Hematopoietic multipotent progenitor cell treated with erythropoietin and hydrocortisone succinate and interleukin-3 and kit ligand, for 6 days (in vitro differentiated cells): ENCODE measurements at regions not wholly inside any gene's neighbourhood (a gene's known extent, or its start where the extent isn't known, plus 50 kb on each side); places are given as distances from the start of the nearest gene placed in this dataset.
A peak's percentile ranks its signal among the peaks of the same experiment; 100 is the strongest.

Experiments used
- DNase-seq: peaks from one replicate; pipeline ENCODE4 v3.0.0-alpha.2; 2015

GRCh38 chr7:155203059-155203881 is 94.4 kb upstream of the INSIG1 start:
- no peak for DNase-seq

DNA sequence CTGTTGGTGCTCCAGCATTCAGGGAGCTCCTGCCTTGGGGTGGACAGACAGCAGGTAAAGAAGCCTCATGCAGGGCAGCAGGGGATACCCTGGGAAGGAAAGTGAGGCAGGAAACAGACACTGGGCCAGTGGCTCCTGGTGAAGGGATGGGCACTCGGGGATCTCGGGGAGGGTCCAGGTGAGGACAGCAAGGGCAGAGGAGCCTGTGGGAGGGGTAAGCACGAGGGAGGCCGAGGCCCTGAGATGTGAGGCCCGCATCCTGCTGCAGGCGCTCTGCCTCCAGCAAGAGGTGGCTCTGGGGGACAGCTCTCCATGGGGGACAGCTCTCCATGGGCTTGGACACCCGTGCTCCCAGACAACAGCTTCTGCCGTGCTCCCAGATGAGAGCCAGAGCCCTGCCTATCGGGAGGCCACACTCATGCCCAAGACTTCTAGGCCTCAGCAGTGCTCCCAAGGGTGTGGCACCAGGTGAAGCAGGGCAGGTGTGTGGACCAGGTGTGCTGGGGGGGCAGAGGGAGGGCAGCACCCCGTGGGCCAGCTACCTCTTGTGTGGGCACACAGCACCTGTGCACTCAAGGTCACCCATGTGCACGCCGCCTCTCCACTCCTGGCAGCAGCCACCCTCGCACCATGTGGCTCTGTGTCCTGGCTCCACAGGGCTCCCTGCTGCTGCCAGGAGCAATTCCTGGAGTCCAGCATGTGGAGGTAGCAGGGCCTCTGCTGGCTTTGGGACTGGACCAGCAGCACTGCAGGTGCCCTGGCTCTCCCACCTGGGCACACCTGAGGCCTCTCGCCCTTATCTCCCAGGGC is 93.6 kb upstream of the INSIG1 start:
- no peak for DNase-seq

DNA sequence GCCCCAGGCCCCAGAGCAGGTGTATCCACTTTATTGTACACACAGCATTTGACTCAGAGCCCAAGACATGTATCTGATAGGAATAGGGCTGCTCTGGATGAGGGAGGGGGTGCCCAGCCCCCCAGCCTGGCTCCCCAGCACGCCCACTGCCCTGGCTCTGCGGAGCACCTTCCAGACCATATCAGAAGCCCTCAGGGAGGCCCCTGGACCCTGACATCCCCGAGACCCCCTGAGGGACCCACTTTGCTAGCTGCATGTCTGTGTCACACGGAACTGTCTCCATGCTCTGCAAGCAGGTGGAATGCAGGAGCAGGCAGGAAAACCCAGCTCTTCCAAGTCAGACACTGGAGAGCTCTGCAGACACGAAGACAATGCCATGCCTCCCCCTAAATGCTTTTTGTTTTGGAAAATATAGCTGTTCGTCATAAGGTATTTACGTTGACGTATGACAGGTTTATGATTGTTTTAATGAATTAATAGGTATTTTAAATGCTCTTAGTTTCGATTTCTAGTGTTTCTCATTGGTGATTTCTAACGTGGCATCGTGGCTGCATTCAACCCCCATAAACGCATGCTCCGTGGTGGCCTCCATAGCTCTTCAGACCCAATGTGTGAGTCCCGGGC is 92.8 kb upstream of the INSIG1 start:
- DNase-seq: no peak

DNA sequence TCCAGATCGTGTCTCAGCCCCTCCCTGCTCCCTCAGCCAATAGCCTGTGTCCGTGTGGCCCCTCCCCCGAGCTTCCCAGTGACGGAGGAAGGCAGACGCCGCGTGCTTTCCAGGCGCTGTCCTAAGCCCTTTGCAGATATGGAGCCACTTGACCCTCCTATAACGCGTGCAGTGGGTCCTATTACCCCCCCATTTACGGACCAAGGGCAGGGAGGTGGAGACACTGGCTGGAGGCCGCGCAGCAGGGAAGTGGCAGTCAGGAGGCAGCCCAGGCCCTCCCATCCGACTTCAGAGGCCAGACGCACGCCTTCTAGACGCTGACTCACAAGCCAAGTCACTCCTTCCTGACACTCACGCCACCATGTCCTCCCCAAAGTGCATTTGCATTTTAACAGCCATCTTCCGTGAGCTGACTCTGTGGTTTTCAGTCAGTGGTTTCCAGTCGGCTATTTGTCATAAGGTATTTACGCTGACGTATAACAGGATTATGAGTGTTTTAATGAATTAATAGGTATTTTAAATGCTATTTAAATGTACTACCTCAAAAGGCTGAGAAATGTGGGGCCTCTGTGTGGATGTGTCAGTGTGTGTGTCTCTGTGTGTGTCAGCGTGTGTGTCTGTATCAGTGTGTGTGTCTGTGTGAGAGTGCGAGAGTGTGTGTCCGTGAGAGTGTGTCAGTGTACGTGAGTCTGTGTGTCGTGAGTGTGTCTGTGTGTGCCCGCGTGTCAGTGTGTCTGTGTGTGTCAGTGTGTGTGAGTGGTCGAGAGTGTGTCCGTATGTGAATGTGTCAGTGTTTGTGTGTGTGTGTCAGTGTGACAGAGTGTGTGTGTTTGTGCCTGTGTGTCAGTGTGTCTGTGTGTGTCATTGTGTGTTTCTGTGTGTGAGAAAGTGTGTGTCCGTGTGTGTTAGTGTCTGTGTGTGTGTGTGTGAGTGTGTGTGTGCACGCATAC is 92.0 kb upstream of the INSIG1 start:
- DNase-seq: peak; percentile 97

DNA sequence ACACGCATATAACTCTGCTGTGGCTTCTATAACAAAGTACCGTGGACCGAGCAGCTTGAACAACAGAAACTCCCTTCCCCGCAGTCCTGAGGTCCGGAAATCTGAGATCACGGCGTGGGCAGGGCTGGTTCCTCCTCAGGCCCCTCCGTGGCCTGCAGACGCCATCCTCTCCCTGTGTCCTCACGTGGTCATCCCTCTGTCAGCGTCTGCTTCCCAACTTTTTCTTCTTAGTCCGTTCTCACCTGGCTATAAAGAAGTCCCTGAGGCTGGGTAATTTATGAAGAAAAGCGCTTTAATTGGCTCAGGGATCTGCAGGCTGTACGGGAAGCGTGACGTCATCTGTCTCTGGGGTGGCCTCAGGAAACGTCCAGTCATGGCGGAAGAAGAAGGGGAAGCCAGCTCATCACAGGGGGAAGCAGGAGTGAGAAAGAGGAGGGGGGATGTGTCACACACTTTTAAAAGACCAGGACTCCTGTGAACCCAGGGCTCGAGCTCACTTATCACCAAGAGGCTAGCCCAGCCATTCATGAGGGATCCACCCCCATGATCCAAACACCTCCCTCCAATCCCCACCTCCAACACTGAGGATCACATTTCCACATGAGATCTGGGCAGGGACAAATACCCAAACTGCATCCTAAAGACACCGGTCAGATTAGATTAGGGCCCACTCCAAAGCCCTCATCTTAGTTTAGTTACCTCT is 91.2 kb upstream of the INSIG1 start:
- peak; percentile 93 for DNase-seq

- DNase-seq: no peak
Measured at GRCh38 chr7:155207326-155208002, 90.2 kb upstream of the INSIG1 start.

- no peak for DNase-seq
Measured at GRCh38 chr7:155208681-155209477, 88.8 kb upstream of the INSIG1 start.

- no peak for DNase-seq
Measured at GRCh38 chr7:155209478-155210319, 88.0 kb upstream of the INSIG1 start.

DNA sequence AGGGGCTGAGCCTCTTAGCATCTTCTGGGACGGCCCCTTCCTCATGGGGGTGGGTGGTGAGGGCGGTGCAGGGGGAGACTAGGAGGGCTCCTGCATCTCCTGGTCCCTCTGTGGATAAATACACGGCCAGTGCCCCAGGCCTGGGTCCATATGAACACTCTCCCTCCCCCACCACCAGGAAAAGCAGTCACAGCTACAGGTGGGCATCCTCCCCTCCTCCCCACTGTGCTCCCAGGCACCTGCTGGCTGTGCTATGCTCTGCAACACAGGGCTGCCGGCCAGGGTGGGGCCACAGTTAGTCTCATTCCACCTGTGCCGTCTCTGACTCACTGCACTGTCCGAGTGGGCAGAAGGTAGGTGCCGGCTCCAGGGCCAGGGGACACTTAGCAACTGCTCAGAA is 87.3 kb upstream of the INSIG1 start:
- DNase-seq: no peak

- no peak for DNase-seq
Measured at GRCh38 chr7:155211173-155211572, 86.5 kb upstream of the INSIG1 start.

DNA sequence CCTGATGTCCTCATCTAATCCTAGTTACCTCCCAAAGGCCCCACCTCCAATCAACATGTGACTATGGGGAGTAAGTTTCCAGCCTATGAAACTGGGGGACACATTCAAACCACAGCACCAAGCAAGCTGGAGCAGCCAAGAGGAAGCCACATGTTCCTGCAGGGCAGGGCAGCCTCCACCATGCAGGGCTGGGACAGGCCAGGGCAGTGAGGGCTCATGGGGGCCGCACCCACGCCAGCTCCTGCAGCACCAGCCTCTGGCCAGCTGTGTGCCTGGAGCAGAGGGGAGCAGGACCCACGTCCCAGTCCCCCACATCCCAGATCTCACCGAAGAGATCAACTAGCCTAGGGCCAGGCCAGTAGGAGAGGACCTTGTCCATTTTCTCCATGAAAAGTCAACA is 85.9 kb upstream of the INSIG1 start:
- DNase-seq: no peak

DNA sequence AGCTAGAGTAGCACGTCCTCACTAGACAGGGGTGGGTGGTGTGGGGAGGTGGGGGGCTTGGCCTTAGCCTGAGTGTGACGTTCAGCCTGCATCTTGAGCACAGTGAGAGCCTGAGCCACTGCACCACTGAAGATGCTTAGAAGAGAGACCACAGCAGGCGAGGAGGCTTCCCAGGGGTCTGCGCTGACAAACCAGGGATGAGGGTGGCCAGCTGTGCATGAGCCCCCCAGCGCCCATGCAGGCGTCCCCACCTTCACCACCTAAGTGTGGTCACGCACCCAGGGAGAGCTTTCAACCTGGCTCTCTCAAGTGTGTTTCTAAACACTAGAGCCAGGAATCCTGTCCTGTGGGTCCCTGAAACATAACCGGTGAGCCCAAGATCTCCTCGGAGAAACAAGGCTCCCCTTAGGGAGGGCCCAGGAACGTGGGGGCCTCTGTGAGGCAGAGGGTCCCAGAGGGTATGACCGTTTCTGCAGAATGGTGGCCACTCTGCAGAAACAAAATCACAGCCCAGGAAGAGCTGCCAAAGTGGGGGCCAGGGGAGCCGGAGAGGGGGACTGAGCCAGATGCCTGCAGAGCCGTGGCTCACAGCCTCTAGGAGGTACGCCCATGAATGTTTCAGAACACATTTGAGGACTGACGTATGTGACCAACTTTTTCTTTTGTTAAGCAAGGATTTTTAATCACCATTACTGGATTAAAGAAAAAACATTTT is 85.2 kb upstream of the INSIG1 start:
- no peak for DNase-seq

DNA sequence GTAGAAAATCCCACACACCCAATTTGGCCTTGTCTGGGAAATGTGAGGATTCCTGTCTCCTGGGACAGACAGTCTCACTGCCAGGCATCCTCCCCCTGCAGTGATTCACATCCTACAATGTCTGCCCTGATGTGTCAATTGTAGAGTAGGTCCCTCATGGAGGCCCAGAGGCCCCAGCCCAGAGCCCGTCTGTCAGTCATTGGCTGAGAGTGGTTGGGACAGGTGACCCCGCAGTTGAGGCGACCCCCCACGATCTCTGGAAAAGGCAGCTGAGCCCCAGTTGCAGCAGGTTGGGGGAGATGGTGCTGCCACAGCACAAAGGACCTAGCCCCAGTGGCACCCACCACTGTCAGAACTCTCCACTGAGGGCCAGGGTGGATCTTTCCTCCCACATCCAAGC is 84.3 kb upstream of the INSIG1 start:
- DNase-seq: no peak

DNA sequence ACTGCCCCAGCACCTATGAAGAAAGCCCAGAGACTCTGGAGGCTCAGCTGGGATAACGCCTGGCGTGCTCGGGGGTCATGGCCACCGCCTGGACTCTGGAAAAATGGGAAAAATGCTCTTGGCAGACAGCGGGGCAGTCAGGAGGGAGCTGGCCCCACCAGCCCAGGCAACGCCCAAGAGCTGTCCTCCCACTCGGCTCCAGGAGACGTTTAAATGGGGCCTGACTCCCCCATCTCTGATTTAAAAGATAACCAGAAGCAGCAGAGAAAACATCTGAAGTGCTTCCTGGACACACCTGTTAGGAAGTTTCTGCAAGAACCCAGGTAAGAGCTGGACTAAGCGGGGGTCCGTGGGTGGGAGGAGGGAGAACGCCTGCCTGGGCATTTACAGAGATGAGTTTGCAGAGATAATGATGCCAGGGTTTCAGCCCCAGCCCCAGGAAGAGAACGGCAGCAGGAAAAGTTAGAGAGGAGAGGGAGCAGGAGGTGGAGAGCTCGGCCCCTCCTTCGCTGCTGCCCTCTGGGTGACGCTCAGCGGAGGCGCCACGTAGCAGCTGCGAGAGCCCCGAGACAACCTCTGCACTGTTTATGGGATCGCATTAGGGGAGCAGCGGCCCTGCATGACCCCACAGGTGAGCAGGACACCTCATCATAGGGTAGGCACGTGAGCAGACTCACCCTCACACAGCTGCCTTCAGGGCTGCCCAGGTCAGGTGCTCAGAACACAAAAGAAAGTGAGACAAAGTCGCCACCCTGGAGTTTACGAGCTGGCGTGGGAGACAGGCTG is 83.5 kb upstream of the INSIG1 start:
- no peak for DNase-seq

GRCh38 chr7:155215576-155216325 is 81.9 kb upstream of the INSIG1 start:
- no peak for DNase-seq

GRCh38 chr7:155216475-155217272 is 81.0 kb upstream of the INSIG1 start:
- no peak for DNase-seq
